Effector memory CD8-positive, alpha-beta T cell (primary cell): ENCODE measurements at regions not wholly inside any gene's neighbourhood (a gene's known extent, or its start where the extent isn't known, plus 50 kb on each side); places are given as distances from the start of the nearest gene placed in this dataset.

ENCODE experiments used
- ATAC-seq: fragments of 150-1000 bp; cut with Tn5 transposase; replicated peaks from 2 replicates; pipeline ENCODE4 v1.10.0; 2021; ENCODE audit warnings: mild to moderate bottlenecking, moderate library complexity
- DNase-seq, 3 experiments: peaks; one replicate each; pipeline ENCODE4 v3.0.0; 2021
- H3K27ac Mint-ChIP-seq, 2 donors: one replicate each; pipeline ENCODE4 v1.8.0; 2022; ENCODE audit warnings: mild to moderate bottlenecking in 2 of 2, mixed read lengths in 2 of 2, moderate library complexity in 2 of 2
- H3K27me3 Mint-ChIP-seq, 2 donors: one replicate each; pipeline ENCODE4 v1.8.0; 2022; ENCODE audit warnings: mixed read lengths in 2 of 2
- H3K36me3 Mint-ChIP-seq: one replicate; pipeline ENCODE4 v1.8.0; 2022; ENCODE audit warnings: mild to moderate bottlenecking, moderate library complexity, mixed read lengths; ENCODE audit not compliant: insufficient read depth
- H3K4me1 Mint-ChIP-seq, 2 donors: one replicate each; pipeline ENCODE4 v1.8.0; 2022; ENCODE audit warnings: low read depth in 2 of 2, mixed read lengths in 2 of 2
- H3K4me3 Mint-ChIP-seq, 2 donors: one replicate each; pipeline ENCODE4 v1.8.0; 2022; ENCODE audit warnings: mild to moderate bottlenecking in 2 of 2, mixed read lengths in 2 of 2, moderate library complexity in 2 of 2
- H3K9me3 Mint-ChIP-seq, 2 donors: one replicate each; pipeline ENCODE4 v1.8.0; 2022; ENCODE audit warnings: mixed read lengths in 2 of 2

DNA sequence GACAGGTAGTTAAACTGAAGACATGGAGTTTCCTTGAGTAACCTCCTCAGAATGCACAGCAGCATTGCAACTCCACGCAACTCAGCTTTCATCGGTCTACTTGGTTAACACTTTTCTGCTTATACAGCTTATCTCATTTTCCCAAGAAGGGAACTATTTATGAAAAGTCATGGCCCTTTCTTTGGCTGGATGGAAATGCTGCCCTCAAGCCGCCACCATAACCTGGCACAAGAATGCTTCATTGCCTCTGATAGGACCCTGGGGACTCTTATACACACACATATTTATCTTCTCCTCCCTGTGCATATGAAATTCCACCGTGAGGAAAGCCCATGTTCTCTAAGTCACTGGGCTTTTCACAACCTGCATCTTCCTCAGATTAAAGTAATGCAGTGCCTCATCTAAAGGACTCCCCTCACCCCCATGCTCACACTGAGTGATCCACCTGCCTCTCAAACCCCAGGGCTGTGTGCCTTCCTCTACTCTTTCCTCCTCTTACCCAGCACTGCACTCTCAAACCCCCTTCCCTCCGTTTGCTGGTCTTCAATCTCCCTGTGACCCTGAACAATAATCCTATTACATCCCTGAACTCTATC is 192.0 kb upstream of the HNRNPA3 start:
- ATAC-seq (no peak), DNase-seq (no peak)
- H3K36me3 Mint-ChIP-seq, result no peaks in the 10 kb centered on the region
- H3K4me3 Mint-ChIP-seq, result no peak overlapping the region
- no peaks in the 10 kb centered on the region for H3K4me1 Mint-ChIP-seq
- no peaks in the 10 kb centered on the region for H3K9me3 Mint-ChIP-seq
- H3K27ac Mint-ChIP-seq, result no peak overlapping the region
- peaks cover 0 to 33% of the 10 kb centered on the region in 2 donors for H3K27me3 Mint-ChIP-seq

GRCh38 chr2:177021706-177022343 is 190.8 kb upstream of the HNRNPA3 start:
- Mint-ChIP-seq H3K4me1 (no peaks in the 10 kb centered on the region), H3K36me3 (no peaks in the 10 kb centered on the region), H3K27ac (no peak overlapping the region), H3K27me3 (peaks cover 0 to 21% of the 10 kb centered on the region in 2 donors), H3K9me3 (no peaks in the 10 kb centered on the region), H3K4me3 (no peak overlapping the region)
- ATAC-seq, result no peak
- DNase-seq, result no peak

GRCh38 chr2:177024765-177025164 is 187.8 kb upstream of the HNRNPA3 start:
- Mint-ChIP-seq H3K27ac (no peak overlapping the region), H3K36me3 (no peaks in the 10 kb centered on the region), H3K9me3 (no peaks in the 10 kb centered on the region), H3K27me3 (peaks cover 0 to 16% of the 10 kb centered on the region in 2 donors), H3K4me3 (no peak overlapping the region), H3K4me1 (no peaks in the 10 kb centered on the region)
- no peak for ATAC-seq
- DNase-seq, result no peak

GRCh38 chr2:177026253-177026652 is 186.3 kb upstream of the HNRNPA3 start:
- Mint-ChIP-seq H3K36me3 (no peaks in the 10 kb centered on the region), H3K4me3 (no peak overlapping the region), H3K27ac (no peak overlapping the region), H3K27me3 (peaks cover 0 to 15% of the 10 kb centered on the region in 2 donors), H3K9me3 (no peaks in the 10 kb centered on the region), H3K4me1 (no peaks in the 10 kb centered on the region)
- DNase-seq, result no peak
- ATAC-seq, result no peak

DNA sequence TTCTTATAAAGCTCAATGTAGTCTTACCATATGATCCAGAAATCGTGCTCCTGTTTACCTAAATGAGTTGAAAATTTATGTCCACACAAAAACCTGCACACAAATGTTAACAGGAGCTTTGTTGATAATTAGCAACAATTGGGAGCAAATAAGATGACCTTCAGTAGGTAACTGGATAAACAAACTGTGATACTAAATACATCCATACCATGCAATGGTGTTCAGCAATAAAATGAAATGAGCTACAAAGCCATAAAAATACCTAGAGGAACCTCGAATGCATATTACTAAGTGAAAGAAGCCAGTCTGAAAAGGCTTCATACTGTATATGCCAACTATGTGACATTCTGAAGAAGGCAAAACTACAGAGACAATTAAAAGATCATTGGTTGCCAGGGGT is 185.6 kb upstream of the HNRNPA3 start:
- H3K36me3 Mint-ChIP-seq, result no peaks in the 10 kb centered on the region
- peaks cover 4 to 21% of the 10 kb centered on the region in 2 donors for H3K27me3 Mint-ChIP-seq
- no peak overlapping the region for H3K27ac Mint-ChIP-seq
- ATAC-seq (no peak), DNase-seq (no peak)
- H3K4me1 Mint-ChIP-seq, result no peaks in the 10 kb centered on the region
- H3K4me3 Mint-ChIP-seq, result no peak overlapping the region
- H3K9me3 Mint-ChIP-seq, result no peaks in the 10 kb centered on the region

DNA sequence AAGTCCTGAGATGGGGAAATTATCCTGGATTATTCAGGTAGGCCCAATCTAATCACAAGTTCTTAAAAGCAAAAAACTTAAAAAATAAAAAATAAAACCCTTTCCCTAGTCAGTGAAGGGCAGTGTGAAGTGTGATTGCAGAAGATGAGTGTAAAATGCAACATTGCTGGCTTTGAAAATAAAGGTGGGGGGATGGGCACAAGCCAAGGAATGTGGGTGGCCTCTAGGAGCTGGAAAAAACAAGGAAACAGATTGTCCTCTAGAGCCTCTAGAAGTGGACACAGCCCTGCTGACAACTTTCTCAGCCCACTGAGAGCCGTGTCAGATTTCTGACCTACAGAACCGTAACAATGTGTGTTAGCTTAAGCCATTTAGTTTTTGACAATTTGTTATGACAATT is 184.3 kb upstream of the HNRNPA3 start:
- H3K36me3 Mint-ChIP-seq, result no peaks in the 10 kb centered on the region
- H3K4me3 Mint-ChIP-seq, result no peak overlapping the region
- peaks cover 14 to 28% of the 10 kb centered on the region in 2 donors for H3K27me3 Mint-ChIP-seq
- ATAC-seq, result no peak
- no peaks in the 10 kb centered on the region for H3K9me3 Mint-ChIP-seq
- no peaks in the 10 kb centered on the region for H3K4me1 Mint-ChIP-seq
- no peak overlapping the region for H3K27ac Mint-ChIP-seq
- no peak for DNase-seq

GRCh38 chr2:177029075-177029474 is 183.5 kb upstream of the HNRNPA3 start:
- Mint-ChIP-seq H3K4me1 (no peaks in the 10 kb centered on the region), H3K36me3 (no peaks in the 10 kb centered on the region), H3K27ac (no peak overlapping the region), H3K9me3 (no peaks in the 10 kb centered on the region), H3K4me3 (no peak overlapping the region), H3K27me3 (peaks cover 14 to 27% of the 10 kb centered on the region in 2 donors)
- no peak for ATAC-seq
- no peak for DNase-seq

DNA sequence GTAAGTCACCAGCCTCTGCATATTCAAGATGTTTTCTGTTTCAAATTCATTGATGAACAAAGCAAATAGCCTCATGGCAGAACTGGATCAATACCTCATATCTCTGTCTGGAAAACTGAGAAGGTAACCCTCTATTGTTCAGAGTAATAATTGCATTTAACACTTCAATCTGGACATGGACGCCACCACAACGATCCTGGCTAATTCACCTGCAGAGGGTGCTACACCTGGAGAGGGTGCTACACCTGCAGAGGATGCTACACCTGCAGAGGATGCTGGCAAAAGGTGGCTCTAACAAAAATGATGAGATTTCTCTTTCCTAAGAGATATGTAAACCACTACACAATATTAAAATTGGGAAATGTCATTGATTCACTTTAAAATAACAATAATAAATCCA is 183.1 kb upstream of the HNRNPA3 start:
- DNase-seq, result no peak
- no peak for ATAC-seq
- H3K9me3 Mint-ChIP-seq, result no peaks in the 10 kb centered on the region
- peaks cover 14 to 27% of the 10 kb centered on the region in 2 donors for H3K27me3 Mint-ChIP-seq
- H3K4me3 Mint-ChIP-seq, result no peak overlapping the region
- H3K4me1 Mint-ChIP-seq, result no peaks in the 10 kb centered on the region
- H3K27ac Mint-ChIP-seq, result no peak overlapping the region
- H3K36me3 Mint-ChIP-seq, result no peaks in the 10 kb centered on the region

GRCh38 chr2:177029901-177030300 is 182.7 kb upstream of the HNRNPA3 start:
- ATAC-seq, result no peak
- Mint-ChIP-seq H3K9me3 (no peaks in the 10 kb centered on the region), H3K4me3 (no peak overlapping the region), H3K4me1 (no peaks in the 10 kb centered on the region), H3K27me3 (peaks cover 15 to 27% of the 10 kb centered on the region in 2 donors), H3K36me3 (no peaks in the 10 kb centered on the region), H3K27ac (no peak overlapping the region)
- DNase-seq, result no peak

- H3K4me1 Mint-ChIP-seq, result no peaks in the 10 kb centered on the region
- no peaks in the 10 kb centered on the region for H3K36me3 Mint-ChIP-seq
- peaks cover 20 to 34% of the 10 kb centered on the region in 2 donors for H3K27me3 Mint-ChIP-seq
- no peak overlapping the region for H3K4me3 Mint-ChIP-seq
- DNase-seq (no peak), ATAC-seq (no peak)
- H3K9me3 Mint-ChIP-seq, result no peaks in the 10 kb centered on the region
- no peak overlapping the region for H3K27ac Mint-ChIP-seq
Observed at GRCh38 chr2:177030451-177031105, 182.0 kb upstream of the HNRNPA3 start.

- Mint-ChIP-seq H3K36me3 (no peaks in the 10 kb centered on the region), H3K4me3 (no peak overlapping the region), H3K27ac (no peak overlapping the region), H3K9me3 (no peaks in the 10 kb centered on the region), H3K4me1 (no peaks in the 10 kb centered on the region), H3K27me3 (peaks cover 20 to 44% of the 10 kb centered on the region in 2 donors)
- ATAC-seq, result no peak
- DNase-seq, result no peak
Observed at GRCh38 chr2:177031438-177032180, 181.0 kb upstream of the HNRNPA3 start.

GRCh38 chr2:177036747-177037146 is 175.8 kb upstream of the HNRNPA3 start:
- H3K9me3 Mint-ChIP-seq, result no peaks in the 10 kb centered on the region
- H3K4me3 Mint-ChIP-seq, result no peak overlapping the region
- H3K27me3 Mint-ChIP-seq, result peaks cover 50 to 58% of the 10 kb centered on the region in 2 donors
- ATAC-seq, result no peak
- no peak overlapping the region for H3K27ac Mint-ChIP-seq
- no peak for DNase-seq
- H3K36me3 Mint-ChIP-seq, result no peaks in the 10 kb centered on the region
- H3K4me1 Mint-ChIP-seq, result no peaks in the 10 kb centered on the region

DNA sequence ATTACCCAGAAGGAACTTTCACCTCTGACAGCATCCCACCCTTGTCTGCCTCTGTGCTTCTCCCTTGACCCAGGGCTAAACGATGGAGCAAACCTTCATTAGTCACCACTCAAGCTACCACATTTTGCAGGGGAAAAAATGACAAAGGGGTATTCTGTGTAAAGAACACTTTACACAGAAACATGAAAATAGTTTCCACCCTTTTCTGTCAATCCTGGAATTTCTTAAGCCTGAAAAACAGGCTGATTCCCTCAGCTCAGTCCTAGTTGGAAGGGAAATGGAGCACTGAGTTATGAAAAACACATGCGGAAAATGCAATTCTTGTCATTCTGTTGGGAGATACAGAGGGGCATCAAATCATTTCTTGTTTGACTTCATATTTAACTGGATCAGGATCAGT is 175.0 kb upstream of the HNRNPA3 start:
- ATAC-seq (no peak), DNase-seq (no peak)
- no peaks in the 10 kb centered on the region for H3K36me3 Mint-ChIP-seq
- peaks cover 45 to 59% of the 10 kb centered on the region in 2 donors for H3K27me3 Mint-ChIP-seq
- no peaks in the 10 kb centered on the region for H3K4me1 Mint-ChIP-seq
- H3K9me3 Mint-ChIP-seq, result no peaks in the 10 kb centered on the region
- H3K4me3 Mint-ChIP-seq, result no peak overlapping the region
- no peak overlapping the region for H3K27ac Mint-ChIP-seq
